HuH-7 (cell line): ENCODE measurements at regions not wholly inside any gene's neighbourhood (a gene's known extent, or its start where the extent isn't known, plus 50 kb on each side); places are given as distances from the start of the nearest gene placed in this dataset.

Source experiments
- DNase-seq: peaks from one replicate; pipeline ENCODE4 v3.0.0; 2011; ENCODE audit warnings: low spot score

DNA sequence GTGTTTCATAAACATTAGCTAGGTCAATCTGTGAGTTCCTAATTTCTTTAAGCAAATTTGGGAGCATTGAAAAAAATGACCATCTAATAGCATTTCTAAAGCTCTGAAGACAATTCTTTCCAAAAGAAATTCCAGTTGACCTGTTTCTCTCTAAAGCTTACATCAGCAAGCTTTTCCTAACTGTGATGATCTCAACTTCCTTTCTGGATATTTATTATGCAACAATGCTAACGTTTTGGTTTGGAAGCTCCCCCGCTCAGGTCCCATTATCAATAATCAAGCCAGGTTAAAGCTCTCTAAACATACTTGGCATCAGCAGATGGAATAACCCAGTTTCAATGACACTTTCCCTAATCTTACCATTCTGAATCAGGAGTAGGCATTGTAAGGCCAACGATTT is 196.3 kb upstream of the TANK start:
- no peak for DNase-seq

DNA sequence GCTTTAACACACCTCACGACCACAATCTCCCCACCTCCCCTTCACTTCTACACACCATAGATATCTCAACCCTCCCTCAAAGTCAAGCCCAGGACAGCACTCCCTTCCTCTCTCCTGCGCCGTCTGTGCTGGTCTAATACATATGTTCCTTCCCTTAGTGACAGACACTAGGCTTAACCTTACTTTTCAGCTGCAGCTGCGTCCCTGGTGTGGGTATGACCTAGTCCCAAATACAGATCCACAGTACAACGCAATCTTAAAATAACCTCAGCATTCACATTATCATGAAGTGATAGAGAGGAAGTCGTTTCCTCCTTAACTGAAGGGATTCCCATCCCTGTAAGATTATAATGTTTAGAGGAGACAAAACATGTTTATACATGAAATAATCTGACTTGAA is 192.7 kb upstream of the TANK start:
- no peak for DNase-seq

DNA sequence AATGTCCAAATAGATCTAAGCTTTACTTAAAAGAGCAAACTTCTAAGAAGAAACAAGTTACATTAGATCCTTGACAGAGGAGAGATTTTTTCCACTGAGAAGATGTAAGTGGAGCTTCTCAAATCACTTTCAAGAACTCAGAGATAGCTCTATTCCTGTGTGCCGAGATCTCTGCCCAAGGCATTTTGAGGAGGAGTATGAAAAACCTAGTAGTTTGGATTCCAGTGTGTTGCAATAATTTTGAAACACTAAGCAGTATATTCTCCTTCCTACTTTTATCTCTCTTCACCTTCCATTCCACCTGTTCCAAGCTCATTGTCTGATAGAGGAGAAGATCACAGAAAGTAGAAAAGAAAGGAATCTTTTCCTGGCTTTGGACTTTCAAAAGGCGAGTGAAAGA is 192.0 kb upstream of the TANK start:
- DNase-seq, result no peak

DNA sequence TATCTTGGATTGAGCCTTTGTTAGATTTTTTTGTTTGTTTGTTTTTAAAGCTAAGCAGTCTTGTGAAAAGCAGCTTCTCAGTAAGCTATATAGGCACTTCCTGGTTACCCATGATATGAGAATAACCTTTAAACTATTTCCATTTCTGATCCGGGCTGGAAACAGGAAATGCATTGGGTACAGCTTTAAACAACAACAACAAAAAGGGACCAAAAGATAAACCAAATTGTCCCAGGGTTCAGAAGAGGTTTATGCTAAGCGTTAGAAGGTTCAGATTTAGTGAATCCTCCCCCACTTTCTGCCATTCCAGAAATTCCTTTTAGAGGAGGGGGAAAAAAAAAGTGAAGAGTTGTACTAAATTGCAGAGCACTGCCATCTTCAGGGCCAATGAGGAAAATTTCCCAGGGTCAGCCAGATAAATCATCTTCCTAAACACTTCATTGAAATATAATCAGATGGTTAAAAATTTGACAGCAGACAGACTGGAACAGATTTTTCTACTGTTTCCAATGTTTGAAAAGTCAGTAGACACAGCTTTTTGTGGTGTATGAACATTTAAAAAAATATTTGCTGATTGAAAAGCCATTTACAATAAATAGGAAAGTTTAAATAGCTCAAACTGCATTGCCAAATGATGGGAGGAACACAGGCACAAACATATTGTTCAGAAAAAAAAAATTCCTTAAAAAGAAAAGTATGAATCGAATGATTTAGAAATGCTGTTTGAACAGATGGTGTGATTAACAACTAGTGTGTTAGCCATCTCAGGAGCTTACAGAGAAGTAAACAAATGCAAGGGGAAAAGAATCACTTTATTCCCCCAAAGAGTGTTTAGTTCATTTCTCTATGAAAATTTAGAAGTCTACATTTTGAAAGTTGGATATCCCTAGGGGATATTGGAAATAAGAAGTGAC is 189.9 kb upstream of the TANK start:
- DNase-seq, result peak; percentile 42

DNA sequence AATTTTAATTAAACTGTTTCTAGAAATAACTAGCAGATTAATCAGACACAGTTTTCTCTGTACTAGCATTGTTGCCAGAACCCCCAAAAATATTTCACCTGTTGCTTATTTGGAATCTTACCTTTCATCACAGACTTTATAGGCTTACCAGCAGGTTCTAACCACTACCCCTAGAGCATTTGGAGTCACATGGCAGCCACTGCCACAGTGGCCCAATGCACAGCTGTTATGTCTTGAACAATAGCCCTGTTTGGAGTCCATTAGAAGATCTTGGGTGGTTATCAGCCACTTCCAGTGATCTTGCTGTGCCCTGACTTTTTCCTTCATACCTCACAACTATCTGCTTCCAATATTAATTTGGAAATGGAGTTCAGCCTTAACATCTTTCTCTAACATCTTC is 186.2 kb upstream of the TANK start:
- DNase-seq, result no peak

DNA sequence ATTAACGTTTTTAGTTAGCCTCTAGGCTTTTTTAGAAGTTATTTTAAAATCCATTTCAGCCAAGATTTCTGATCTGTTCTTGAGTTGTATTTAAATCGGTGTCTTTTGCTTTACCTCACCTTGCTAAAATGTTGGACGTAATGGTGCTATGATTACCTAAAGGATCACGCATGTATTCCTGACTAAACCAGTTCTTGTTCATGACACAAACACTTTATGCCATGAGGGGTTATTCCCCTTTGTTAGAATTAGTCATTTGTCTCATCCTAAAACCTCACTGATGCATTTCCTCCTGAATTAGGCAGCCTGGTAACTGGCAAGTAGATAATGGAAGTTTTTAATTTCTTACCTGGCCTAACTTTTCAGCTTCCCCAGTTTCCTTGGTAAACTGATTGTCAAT is 185.4 kb upstream of the TANK start:
- DNase-seq, result no peak

DNA sequence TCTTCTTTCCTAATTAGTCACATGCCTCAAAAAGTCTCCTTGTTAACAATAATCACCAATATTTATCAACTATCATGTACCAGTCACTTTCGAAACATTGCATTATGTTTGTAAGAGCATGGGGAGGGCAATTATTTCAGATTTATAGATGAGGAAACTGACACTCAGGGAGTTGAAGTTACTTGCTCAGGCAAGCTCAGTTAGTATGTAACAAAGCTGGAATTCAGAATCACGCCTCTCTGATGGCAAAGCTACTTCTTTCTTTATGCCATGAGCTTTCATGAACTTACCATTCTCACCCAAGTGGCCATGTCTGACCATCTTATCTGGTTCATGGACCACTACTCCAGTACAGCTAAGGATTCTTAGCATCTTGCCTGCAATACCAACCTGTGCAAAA is 183.4 kb upstream of the TANK start:
- no peak for DNase-seq

DNA sequence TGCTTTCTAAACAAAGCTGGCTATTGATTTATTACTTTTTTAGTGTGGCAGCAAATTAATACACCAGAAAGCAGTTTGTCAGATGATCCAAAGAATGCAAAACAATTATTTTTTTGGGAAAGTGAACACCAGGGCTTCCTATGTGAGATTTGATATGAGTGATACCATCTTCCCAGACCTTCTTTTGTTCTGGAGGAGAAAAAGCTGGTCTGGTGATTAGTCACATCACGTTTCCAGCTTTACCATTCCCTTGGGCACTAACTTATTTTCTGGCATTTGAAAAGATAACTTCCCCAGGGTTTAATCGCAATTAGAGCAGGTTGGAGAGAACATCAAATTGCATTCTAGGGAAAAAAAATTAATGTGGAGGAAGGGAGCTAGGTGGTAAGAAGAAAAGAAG is 182.9 kb upstream of the TANK start:
- no peak for DNase-seq

DNA sequence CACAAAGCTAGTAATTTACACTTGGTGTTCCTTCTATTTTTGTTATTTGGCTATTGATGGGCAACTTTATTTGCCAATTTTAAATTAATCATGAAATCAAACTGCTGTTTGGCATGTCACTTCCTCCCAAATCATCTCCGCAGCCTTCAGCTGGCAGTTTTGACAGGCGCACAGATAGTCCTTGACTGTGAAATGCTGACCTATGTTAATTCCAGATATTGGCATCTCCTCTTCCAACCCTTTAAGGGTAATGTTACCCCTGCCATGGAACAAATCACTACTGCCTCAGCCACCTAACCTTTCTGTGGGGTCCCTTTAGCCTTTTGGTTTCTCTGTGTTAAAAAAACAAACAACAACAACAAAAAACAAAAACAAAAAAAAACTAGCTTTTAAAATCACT is 182.4 kb upstream of the TANK start:
- no peak for DNase-seq

DNA sequence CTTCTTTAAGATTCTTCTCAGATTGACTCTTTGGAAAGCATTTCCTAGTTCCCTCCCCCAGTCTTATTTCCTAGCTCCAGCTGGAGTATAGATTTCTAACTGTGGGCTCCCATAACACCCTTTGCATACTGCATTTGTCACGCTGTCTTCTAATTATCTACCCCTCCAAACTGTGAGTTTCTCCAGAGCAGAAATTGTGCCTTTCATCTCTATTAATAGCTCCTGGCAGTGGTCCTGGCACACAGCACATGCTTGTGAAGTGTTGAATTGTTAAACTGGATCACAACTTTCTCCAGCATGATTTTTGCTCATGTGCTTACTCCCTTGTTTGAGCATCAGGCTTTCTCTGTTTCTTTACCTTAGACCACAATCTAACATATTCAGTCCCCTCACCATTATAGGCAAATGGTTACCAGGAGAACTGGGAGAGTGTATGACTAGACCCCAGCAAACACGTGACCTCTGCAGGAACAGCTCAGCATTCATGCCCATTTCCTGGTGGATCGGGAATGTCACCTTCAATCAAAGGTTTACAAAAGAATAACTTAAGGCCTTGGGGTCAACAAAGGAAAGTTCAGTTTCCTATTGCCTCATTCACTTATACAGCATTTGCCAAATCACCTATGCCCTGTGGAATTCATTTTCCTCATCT is 175.7 kb upstream of the TANK start:
- DNase-seq, result no peak

DNA sequence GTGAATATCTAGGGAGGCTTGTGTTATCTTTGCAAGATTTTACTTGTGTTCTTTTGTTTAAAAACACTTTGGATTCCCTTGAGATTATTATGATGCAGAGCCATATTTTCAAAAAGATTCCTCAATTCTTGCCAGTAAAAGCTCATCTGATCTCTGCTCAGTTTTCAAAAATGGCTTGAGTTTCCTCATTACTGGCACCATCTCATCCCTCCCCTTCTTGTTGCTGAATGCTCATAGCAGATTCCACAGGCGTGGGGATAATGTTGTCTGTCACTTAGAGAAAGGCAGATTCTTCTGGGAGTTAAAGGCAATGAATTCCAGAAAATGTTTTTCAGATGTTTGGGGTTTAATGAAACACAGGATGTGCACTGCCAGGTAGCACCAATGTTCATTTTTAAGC is 170.4 kb upstream of the TANK start:
- no peak for DNase-seq

DNA sequence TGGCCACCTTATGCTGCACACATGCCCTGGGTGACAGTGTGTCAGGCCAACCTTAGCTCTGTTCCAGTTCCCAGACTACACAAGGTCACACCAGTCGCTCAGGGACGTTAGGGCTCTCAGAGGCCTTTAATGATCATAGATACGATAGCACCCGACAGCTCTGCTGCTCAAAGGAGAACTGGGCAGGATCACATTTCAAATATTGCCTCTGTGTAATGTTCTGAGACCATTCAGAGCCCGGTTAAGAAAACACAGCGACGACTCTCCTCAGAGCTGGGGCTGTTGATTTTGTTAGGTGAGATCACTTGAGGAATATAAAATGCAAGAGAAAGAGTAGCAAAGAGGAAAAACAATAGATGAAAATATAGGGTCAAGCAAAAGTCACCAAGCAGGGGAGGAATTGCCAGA is 166.6 kb upstream of the TANK start:
- DNase-seq, result no peak

DNA sequence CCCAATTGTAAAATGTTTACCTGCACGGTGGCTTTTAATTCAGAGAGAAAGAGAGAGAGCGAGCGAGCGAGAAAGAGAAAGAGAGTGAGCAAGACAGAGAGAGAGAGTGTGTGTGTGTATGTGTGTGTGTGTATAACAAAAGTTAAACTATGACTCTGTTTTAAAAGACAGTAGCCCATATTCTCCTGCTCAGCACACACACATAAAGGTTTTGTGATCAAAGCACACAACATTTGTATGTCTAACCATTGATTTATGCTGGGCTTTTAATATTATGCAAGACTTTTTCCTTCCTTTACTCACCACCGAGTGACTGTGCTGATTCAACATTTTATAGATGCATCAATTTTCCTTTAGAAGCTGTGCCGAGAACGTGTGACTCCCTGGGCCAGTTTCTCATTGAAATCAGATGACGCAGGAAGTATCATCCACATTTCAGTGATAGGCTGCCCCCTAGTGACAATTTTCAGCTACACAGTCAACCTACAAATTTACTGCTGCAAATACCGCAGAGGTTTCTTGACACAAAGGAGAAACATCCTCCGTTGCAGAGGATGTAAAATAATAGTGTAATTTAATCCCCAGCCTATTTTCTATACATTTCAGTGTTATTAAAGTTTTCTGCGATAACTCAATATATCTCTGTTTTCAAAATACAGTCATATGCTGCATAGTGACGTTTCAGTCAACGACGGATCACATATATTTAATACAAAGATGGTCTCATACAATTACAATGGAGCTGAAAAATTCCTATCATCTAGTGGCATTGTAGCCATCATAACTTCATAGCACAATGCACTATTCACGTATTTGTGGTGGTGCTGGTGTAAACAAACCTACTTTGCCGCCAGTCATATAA is 165.9 kb upstream of the TANK start:
- peak; percentile 49 for DNase-seq

DNA sequence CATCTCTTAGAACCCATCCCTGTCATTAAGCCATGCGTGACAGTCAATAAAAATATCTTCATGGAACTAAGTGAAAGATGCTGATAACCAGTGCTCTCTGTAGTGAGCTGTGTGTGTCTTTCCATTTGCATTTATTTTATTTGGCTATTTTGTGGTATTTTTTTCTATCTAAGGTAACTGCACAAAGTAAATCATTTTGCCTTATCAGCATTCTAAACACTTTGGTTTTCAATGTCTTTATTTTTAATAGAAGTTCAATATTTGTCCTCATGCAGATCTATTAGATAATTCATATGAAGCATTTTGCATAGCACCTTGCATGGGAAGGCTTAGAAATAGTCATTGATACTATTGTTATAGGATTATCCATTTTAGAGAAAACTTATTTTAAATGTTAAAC is 163.6 kb upstream of the TANK start:
- no peak for DNase-seq

DNA sequence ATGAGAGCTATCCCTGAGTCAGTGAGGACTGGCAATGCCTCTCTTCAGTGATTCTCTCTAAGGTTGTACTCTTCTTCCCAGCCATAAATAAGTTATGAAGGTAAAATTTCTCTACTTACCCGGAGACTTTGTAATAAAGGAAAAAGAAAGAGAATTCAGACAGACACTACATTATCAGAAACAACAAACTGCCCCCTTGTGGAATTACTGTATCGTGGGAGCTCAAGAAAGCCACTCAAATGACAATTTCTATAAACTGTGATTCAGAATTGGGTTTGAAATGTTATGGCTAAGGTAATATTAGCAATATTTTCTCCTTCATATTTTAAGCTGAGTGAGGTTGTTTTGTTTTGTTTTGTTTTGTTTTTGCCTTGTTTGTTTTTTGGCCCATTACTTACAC is 155.8 kb upstream of the TANK start:
- DNase-seq, result no peak

DNA sequence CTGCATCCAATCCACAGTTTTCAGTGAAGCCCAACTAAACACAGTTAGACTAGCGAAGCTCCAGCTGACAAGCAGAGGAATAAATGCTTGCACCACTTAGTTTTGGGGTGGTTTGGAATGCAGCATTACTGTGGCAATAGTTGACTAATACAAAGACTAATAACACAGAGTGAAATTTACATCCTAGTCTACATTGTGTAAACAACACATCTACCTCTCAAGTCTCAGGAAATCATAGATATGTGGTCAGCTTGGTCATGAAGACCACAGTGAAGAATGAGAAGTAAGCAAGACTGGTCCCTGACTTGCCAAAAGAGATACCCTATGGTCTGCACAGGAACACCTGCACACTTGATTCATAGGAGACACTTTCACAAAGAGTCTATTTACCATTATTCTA is 155.1 kb upstream of the TANK start:
- DNase-seq, result no peak

DNA sequence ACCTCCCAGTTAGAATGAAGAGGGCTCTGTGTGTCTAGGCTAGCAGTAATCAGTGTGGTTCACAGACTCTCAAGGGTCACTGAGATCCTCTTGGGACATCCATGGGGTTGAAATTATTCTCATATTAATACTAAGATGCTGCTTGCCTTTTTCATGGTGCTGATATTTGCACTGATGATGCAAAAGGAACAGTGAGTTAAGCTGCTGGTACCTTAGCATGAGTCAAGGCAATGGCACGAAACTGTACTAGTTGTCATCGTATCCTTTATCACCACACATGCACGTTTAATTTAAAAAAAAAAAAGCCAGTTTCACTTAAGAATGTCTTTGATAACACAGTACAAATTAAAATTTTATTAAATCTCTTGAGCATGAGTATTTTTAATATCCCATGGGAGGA is 151.9 kb upstream of the TANK start:
- DNase-seq, result no peak

DNA sequence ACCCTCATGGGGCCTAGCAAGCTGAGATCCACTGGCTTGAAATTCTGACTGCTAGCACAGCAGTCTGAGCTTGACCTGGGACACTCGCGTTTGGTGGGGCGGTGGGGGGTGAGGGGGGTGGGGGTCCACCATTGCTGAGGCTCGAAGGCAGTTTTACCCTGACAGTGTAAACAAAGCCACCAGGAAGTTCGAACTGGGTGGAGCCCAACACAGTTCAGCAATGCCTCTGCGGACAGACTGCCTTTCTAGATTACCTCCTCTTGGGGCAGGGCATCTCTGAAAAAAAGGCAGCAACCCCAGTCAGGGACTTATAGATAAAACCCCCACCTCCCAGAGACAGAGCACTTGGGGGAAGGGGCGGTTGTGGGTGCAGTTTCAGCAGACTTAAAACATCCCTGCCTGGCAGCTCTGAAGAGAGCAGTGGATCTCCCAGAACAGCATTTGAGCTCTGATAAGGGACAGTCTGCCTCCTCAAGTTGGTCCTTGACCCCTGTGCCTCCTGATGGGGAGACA is 149.7 kb upstream of the TANK start:
- DNase-seq, result no peak

DNA sequence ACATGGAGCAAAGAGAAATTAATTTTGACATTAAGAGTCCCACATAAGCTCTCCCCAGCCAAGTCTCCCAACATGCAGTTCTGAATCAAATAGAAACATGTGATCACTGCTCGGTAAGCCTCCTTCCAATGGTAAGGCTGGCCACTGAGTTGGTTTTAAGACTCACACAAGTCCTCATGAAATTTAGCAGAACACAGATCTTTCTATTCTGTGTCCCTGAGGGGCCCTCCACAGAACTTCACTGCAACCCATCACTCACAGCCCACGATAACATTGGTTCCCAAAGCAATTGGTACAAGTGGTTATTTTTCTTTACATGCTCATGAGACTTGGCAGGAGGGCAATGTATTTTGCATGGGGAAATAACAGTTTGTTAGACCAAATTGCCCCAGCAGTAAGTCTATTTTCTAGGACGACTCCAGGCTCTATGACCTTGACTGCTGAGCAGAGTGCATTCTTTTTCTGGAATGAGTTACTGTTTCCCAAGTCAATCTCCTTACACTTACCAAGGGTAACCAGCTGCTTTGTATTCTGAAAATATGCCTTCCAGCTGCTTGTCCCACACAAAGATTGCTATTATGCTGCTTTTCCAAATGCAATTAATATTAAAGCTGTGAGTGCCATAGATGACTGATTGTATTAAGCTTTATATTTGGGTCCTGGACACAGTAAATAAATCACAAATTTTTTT is 142.3 kb upstream of the TANK start:
- DNase-seq, result no peak

DNA sequence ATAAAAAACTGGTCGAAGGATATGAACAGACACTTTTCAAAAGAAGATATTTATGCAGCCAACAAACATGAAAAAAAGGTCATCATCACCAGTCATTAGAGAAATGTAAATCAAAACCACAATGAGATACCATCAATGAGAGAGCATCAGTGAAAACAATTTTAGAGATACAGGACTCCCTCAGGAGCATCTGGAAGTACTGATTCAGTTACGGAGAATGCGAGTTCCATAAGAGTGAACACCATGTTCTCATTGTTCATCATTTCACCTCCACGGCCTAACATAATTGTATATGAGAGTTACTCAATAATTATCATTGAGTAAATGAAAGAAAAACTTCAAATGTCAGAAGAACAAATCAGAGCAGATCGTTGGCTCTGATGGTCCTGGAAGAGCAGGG is 140.9 kb upstream of the TANK start:
- DNase-seq, result no peak

DNA sequence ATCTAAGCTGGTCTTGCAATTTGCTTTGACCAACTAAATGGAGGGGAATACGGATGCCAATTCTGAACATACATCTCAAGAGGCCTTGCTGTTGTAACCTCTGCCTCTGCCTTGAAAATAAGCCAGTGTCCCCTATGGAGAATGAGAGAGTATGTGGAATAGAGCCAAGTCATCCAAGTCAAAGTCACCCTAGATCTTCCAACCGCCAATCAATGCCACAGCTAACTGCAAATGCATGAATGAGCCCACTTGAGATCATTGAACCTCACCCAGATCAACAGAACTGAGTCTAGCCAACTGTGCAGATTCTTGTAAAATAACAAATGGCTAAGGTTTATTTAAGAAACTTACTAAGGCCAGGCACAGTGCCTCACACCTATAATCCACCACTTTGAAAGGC is 139.8 kb upstream of the TANK start:
- DNase-seq, result no peak

DNA sequence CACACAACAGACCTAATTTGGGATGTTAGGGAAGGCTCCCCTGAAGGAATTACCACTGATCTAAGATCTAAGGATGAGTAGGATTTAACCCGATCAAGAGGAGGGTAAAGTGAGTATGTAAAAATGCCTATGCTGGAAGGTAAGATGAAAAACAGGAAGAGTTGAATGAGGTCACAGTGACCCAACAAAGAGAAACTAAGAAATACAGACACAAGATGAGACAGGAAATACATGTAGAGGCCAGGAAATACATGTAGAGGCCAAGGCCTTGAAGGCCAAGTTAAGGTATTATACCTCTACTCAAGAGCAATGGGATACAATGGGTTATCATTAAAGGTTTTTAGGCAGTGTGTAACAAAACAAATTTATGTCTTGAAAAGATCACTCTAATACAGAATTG is 131.6 kb upstream of the TANK start:
- no peak for DNase-seq
